ENCODE measurements at regions not wholly inside any gene's neighbourhood (a gene's known extent, or its start where the extent isn't known, plus 50 kb on each side); places are given as distances from the start of the nearest gene placed in this dataset.
"Not testable (repeated sequence)": the region's sequence is repeated elsewhere in the genome, so short reads cannot be mapped to it uniquely, and the experiment has no call there.

- no peak for ATAC-seq (ENCODE audit: insufficient number of reproducible peaks, low FRiP score, low read depth)
- Histone ChIP-seq H3K27ac (no peak overlapping the region), H3K9me3 (no peaks in the 10 kb centered on the region), H3K36me3 (no peaks in the 10 kb centered on the region), H3K4me1 (ENCODE audit: control insufficient read depth in 1 of 2, low read depth in 2 of 2) (no peaks in the 10 kb centered on the region), H3K4me3 (no peak overlapping the region), H3K27me3 (replicated peaks; ENCODE audit: insufficient read depth) (no peaks in the 10 kb centered on the region)
- no peak for TF ChIP-seq CTCF (IDR thresholded peaks at IDR 0.05)
- DNase-seq (ENCODE audit: low spot score), result no peak
Measured at GRCh38 chr2:16392647-16393499, 272.8 kb downstream of the CYRIA start.

DNA sequence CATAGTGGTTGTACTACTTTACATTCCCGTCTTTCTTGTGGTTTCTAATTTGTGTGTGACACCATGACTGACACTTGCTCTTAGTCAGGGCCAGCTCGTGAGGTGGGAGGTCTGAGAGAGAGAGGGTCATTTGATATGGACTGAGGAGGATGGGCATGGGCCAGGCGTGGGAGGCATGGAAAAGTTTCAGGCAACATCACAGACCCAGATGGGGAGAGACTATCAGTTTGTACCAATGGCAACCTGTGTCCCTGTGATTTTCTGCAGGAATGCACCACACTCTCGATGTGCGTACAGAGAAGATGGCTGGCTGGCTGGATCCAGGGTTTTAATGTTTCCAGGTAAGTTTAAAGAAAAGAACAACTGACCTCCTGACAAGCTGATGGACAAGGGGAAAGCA lies 273.6 kb downstream of the CYRIA start:
- Histone ChIP-seq H3K36me3 (no peaks in the 10 kb centered on the region), H3K27ac (no peak overlapping the region), H3K27me3 (replicated peaks; ENCODE audit: insufficient read depth) (no peaks in the 10 kb centered on the region), H3K4me1 (ENCODE audit: control insufficient read depth in 1 of 2, low read depth in 2 of 2) (no peaks in the 10 kb centered on the region), H3K9me3 (no peaks in the 10 kb centered on the region), H3K4me3 (no peak overlapping the region)
- TF ChIP-seq CTCF (IDR thresholded peaks at IDR 0.05), result no peak
- DNase-seq (ENCODE audit: low spot score), result no peak
- ATAC-seq (ENCODE audit: insufficient number of reproducible peaks, low FRiP score, low read depth), result no peak

GRCh38 chr2:16390561-16390960 lies 275.1 kb downstream of the CYRIA start:
- H3K9me3 ChIP-seq, result no peaks in the 10 kb centered on the region
- no peak overlapping the region for H3K27ac ChIP-seq
- ATAC-seq (ENCODE audit: insufficient number of reproducible peaks, low FRiP score, low read depth), result no peak
- no peak for TF ChIP-seq CTCF (IDR thresholded peaks at IDR 0.05)
- no peaks in the 10 kb centered on the region for H3K27me3 ChIP-seq (replicated peaks; ENCODE audit: insufficient read depth)
- H3K36me3 ChIP-seq, result no peaks in the 10 kb centered on the region
- H3K4me1 ChIP-seq (ENCODE audit: control insufficient read depth in 1 of 2, low read depth in 2 of 2), result no peaks in the 10 kb centered on the region
- no peak for DNase-seq (ENCODE audit: low spot score)
- no peak overlapping the region for H3K4me3 ChIP-seq

GRCh38 chr2:16389611-16390010 lies 276.0 kb downstream of the CYRIA start:
- H3K9me3 ChIP-seq, result no peaks in the 10 kb centered on the region
- ATAC-seq (ENCODE audit: insufficient number of reproducible peaks, low FRiP score, low read depth) (no peak), DNase-seq (ENCODE audit: low spot score) (no peak)
- no peak overlapping the region for H3K4me3 ChIP-seq
- TF ChIP-seq CTCF (IDR thresholded peaks at IDR 0.05), result no peak
- H3K4me1 ChIP-seq (ENCODE audit: control insufficient read depth in 1 of 2, low read depth in 2 of 2), result no peaks in the 10 kb centered on the region
- no peak overlapping the region for H3K27ac ChIP-seq
- no peaks in the 10 kb centered on the region for H3K27me3 ChIP-seq (replicated peaks; ENCODE audit: insufficient read depth)
- no peaks in the 10 kb centered on the region for H3K36me3 ChIP-seq

GRCh38 chr2:16388199-16388830 lies 277.3 kb downstream of the CYRIA start:
- H3K27me3 ChIP-seq (replicated peaks; ENCODE audit: insufficient read depth); H3K36me3 ChIP-seq; H3K4me1 ChIP-seq (ENCODE audit: control insufficient read depth in 1 of 2, low read depth in 2 of 2); H3K27ac ChIP-seq; H3K9me3 ChIP-seq; H3K4me3 ChIP-seq; DNase-seq (ENCODE audit: low spot score); ATAC-seq (ENCODE audit: insufficient number of reproducible peaks, low FRiP score, low read depth): not testable (repeated sequence)
